H7 (cell line): ENCODE measurements at regions not wholly inside any gene's neighbourhood (a gene's known extent, or its start where the extent isn't known, plus 50 kb on each side); places are given as distances from the start of the nearest gene placed in this dataset.

Experiments
- DNase-seq: peaks from one replicate; pipeline ENCODE4 v3.0.0; 2012
- H3K27me3 ChIP-seq: 2 replicates; pipeline ENCODE4 v1.6.0; 2011; ENCODE audit warnings: mild to moderate bottlenecking, low read length; ENCODE audit not compliant: control insufficient read depth, insufficient read depth
- H3K36me3 ChIP-seq: replicated peaks from 2 replicates; pipeline ENCODE4 v1.5.1; 2011; ENCODE audit warnings: low read length; ENCODE audit not compliant: control insufficient read depth, insufficient read depth
- H3K4me3 ChIP-seq: 2 replicates; pipeline ENCODE4 v1.5.1; 2011; ENCODE audit warnings: low read depth, mild to moderate bottlenecking, control low read depth, low read length, moderate library complexity; ENCODE audit not compliant: insufficient read depth

- Histone ChIP-seq H3K27me3 (no peaks in the 10 kb centered on the region), H3K36me3 (no peaks in the 10 kb centered on the region), H3K4me3 (no peak overlapping the region)
- no peak for DNase-seq
Measured at GRCh38 chr18:60663060-60663989, 290.8 kb upstream of the MC4R start.

DNA sequence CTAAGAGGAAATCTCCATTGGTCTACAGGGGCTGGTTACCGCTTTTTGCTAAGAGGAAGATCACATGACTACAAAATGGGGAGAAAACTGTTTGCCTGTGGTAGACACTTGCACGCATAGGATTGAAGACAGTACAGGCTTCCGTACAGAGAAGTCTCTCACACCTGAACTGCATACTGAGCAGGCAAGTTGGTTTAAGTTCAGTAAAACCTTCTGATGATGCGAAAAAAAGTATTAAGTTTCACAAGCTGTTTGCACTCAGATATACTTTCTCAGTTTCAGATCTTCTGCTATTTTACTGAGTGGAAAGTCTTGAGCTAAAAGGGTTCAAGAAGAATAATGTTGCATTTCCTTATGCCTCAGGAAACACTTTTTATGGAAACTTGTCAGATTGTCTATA is 292.2 kb upstream of the MC4R start:
- Histone ChIP-seq H3K36me3 (no peaks in the 10 kb centered on the region), H3K27me3 (no peaks in the 10 kb centered on the region), H3K4me3 (no peak overlapping the region)
- no peak for DNase-seq

DNA sequence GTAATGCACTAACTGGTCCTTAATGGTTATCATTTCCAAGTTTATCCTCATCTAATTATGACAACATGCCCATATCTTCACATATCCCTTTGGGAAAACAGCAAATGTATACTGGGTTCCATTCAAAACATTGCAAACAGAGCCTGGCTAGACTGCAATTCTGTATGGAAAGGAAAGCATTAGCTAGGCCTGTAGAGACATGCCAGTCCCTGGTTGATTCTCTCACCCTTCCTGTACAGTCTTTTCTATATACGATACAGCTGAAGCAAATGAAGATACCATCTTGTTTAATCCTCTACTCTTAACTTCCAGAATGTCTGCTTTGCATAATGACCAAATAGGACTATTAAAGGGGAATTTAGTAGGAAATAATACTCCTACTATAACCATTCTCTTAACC is 294.4 kb upstream of the MC4R start:
- no peak overlapping the region for H3K4me3 ChIP-seq
- no peaks in the 10 kb centered on the region for H3K36me3 ChIP-seq
- H3K27me3 ChIP-seq, result no peaks in the 10 kb centered on the region
- no peak for DNase-seq

GRCh38 chr18:60668583-60668982 is 296.0 kb upstream of the MC4R start:
- no peak for DNase-seq
- Histone ChIP-seq H3K27me3 (no peaks in the 10 kb centered on the region), H3K4me3 (no peak overlapping the region), H3K36me3 (no peaks in the 10 kb centered on the region)

- H3K27me3 ChIP-seq, result no peaks in the 10 kb centered on the region
- no peak for DNase-seq
- H3K36me3 ChIP-seq, result no peaks in the 10 kb centered on the region
- no peak overlapping the region for H3K4me3 ChIP-seq
Measured at GRCh38 chr18:60669938-60670337, 297.4 kb upstream of the MC4R start.

DNA sequence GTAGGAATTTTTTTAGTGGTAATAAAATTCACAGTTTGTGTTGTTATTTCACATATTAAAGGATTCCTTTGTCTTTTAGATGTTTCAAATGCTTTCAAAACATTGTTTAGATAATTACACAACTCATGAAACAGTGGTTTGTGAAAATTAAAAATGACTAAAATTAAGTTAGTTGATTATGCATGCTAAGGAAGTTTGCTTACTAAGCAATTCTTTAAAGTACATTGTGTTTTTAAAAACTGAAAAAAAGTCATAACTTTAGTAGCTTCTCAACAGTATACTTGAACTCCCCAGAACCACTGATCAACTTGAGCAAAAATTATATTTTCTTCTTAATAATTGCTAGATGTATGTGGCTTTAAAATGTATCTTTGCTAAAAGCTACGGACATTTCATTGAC is 298.4 kb upstream of the MC4R start:
- Histone ChIP-seq H3K36me3 (no peaks in the 10 kb centered on the region), H3K4me3 (no peak overlapping the region), H3K27me3 (no peaks in the 10 kb centered on the region)
- DNase-seq, result no peak

DNA sequence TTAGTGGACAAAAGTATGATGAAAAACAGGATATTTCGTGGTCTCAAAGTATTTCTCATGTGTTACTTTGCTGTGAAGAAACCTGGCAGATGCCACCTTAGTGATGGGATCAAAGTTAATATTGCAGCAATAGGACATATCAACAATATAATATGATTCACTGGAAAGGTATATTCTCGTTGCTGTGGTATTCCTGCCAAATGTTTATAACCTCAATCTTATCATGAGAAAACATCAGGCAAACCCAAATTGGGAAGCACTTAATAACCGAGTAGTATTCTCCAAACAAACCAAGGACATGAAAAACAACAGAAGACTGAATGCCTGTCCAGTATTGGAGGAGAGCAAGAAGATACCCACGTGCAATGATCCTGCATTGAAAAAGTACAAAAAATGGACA is 302.6 kb upstream of the MC4R start:
- no peaks in the 10 kb centered on the region for H3K27me3 ChIP-seq
- no peaks in the 10 kb centered on the region for H3K36me3 ChIP-seq
- no peak overlapping the region for H3K4me3 ChIP-seq
- no peak for DNase-seq

DNA sequence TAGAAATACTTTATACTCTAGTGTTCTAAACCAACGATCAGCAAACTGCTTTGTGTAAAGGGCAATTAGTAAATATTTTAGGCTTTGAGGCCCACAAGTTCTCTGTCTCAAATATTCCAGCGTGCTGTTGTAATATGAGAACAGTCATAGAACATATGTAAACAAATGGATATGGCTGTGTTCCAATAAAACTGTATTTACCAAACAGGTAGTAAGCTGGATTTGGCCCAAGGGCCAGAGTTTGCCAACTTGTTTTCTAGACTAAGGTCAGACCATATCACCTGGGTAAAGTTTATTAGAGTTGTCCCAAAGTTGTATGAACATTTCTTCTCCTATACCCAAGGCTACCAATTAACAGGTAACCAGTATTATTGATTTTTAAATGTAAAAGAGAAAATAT is 303.2 kb upstream of the MC4R start:
- Histone ChIP-seq H3K36me3 (no peaks in the 10 kb centered on the region), H3K4me3 (no peak overlapping the region), H3K27me3 (no peaks in the 10 kb centered on the region)
- DNase-seq, result no peak

GRCh38 chr18:60676815-60677214 is 304.2 kb upstream of the MC4R start:
- Histone ChIP-seq H3K36me3 (no peaks in the 10 kb centered on the region), H3K27me3 (no peaks in the 10 kb centered on the region), H3K4me3 (no peak overlapping the region)
- DNase-seq, result peak; percentile 35

DNA sequence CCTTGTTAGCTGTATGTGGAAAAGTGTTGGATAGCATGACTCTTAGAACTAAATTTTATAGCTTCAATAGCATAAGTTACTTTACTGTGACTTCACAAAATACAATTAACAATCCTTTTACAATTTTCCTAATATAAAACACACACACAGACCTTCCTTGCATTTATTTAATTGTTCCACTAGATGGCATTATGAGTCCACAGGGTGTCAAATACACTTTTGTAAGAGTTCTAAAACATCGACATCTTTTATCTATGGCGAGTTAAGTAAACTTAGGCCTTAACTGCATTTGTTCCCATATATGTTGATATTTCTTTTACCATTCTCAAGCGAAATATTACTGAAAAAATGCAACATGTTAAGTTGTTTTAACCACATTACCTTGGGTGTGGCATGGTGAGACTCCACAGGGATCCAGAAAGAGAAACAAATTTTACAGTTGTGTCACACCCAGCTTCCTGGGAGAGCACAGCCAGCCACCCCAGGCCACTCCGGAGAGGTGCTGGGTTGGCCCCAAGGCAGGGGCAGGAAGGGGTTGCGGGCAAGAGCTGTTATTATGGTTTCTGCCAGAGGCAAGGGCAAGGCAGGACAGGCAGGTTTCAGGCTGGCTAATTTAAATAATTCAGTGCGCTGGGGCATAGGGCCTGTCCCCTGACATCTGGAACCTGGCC is 312.4 kb upstream of the MC4R start:
- no peak overlapping the region for H3K4me3 ChIP-seq
- no peaks in the 10 kb centered on the region for H3K36me3 ChIP-seq
- peak; percentile 14 for DNase-seq
- H3K27me3 ChIP-seq, result no peaks in the 10 kb centered on the region

DNA sequence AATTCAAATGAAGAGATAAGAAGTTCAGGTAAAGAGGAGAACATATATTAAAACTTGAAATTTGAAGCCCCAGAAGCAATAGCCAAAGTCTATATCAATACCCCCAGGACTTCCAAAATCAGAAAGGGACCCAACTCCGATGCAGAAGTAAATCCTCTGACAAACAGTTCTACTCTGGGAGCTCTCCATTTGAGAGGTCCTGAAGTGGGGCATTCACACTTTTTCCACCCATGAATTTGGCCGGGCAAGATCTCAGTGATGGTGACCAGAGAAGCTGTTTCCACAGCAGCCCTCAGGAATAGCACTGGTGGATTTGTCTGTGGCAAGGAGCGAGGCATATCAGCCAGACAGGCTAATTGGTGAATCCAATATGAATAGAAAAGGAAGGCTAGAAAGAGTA is 313.6 kb upstream of the MC4R start:
- no peak overlapping the region for H3K4me3 ChIP-seq
- DNase-seq, result no peak

DNA sequence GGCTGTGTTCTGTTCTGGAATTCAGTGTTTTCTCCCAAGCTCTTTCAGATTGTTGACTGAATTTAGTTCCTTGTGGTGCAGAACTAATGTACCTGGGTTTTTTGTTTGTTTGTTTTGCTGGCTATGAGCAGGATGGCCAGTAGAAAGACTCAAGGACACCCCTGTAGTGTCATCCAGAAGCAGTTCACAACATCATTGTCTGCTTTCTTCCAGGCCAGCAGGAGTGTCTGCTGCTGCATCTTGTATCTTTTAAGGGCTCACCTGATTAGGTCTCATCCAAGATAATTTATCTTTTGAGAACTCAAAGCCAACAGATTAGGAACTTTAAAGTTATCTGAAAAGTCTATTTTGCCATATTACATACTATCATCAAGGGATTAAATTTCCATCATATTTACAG is 318.5 kb upstream of the MC4R start:
- DNase-seq, result no peak
- Histone ChIP-seq H3K27me3 (no peaks in the 10 kb centered on the region), H3K36me3 (no peaks in the 10 kb centered on the region), H3K4me3 (no peak overlapping the region)

More for the DNA sequence above, 313.6 kb upstream of the MC4R start:
- H3K36me3 ChIP-seq, result no peaks in the 10 kb centered on the region
- H3K27me3 ChIP-seq, result no peaks in the 10 kb centered on the region

- Histone ChIP-seq H3K27me3 (no peaks in the 10 kb centered on the region), H3K36me3 (no peaks in the 10 kb centered on the region), H3K4me3 (no peak overlapping the region)
- DNase-seq, result no peak
Measured at GRCh38 chr18:60693426-60693825, 320.9 kb upstream of the MC4R start.

GRCh38 chr18:60698901-60699300 is 326.3 kb upstream of the MC4R start:
- DNase-seq, result no peak
- Histone ChIP-seq H3K36me3 (no peaks in the 10 kb centered on the region), H3K27me3 (no peaks in the 10 kb centered on the region), H3K4me3 (no peak overlapping the region)

DNA sequence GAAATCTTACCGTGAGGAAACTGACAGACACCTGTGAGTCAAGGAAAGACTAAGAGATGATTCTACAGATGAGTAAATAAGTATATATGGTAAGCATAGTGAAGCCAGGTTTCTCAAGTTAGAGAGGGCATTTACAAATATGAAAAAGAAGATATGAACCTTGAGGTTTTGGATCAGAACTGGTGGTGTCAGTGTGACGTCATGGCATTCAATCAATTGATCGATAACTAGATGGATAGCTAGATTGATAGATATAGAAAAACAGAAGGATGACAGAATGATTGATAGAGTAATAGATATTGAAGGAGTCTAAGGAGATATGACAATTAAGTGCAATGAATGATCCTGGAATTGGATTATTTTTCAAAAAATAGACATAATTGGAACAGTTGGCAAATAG is 350.2 kb upstream of the MC4R start:
- no peak for DNase-seq
- H3K36me3 ChIP-seq, result no peaks in the 10 kb centered on the region
- H3K27me3 ChIP-seq, result no peaks in the 10 kb centered on the region
- no peak overlapping the region for H3K4me3 ChIP-seq
